Activated T-cell treated with anti-CD3 and anti-CD28 coated beads for 48 hours (primary cell): ENCODE measurements at regions not wholly inside any gene's neighbourhood (a gene's known extent, or its start where the extent isn't known, plus 50 kb on each side); places are given as distances from the start of the nearest gene placed in this dataset.
"Not testable (repeated sequence)": the region's sequence is repeated elsewhere in the genome, so short reads cannot be mapped to it uniquely, and the experiment has no call there.

ENCODE experiments used
- DNase-seq: peaks from one replicate; pipeline ENCODE4 v3.0.0-alpha.2; 2020; ENCODE audit warnings: low read depth

- no peak for DNase-seq
Measured at GRCh38 chr5:57884346-57885102, 401.9 kb upstream of the ACTBL2 start.

GRCh38 chr5:57880216-57880615 is 397.6 kb upstream of the ACTBL2 start:
- no peak for DNase-seq

- DNase-seq: no peak
Measured at GRCh38 chr5:57878301-57878722, 395.7 kb upstream of the ACTBL2 start.

GRCh38 chr5:57871496-57871895 is 388.9 kb upstream of the ACTBL2 start:
- no peak for DNase-seq

GRCh38 chr5:57870267-57870666 is 387.7 kb upstream of the ACTBL2 start:
- DNase-seq: not testable (repeated sequence)

GRCh38 chr5:57863661-57864060 is 381.1 kb upstream of the ACTBL2 start:
- DNase-seq: no peak

GRCh38 chr5:57862942-57863341 is 380.3 kb upstream of the ACTBL2 start:
- no peak for DNase-seq

GRCh38 chr5:57862471-57862911 is 379.9 kb upstream of the ACTBL2 start:
- no peak for DNase-seq

- DNase-seq: no peak
Measured at GRCh38 chr5:57859626-57860025, 377.0 kb upstream of the ACTBL2 start.

- DNase-seq: no peak
Measured at GRCh38 chr5:57858905-57859304, 376.3 kb upstream of the ACTBL2 start.

GRCh38 chr5:57857696-57858095 is 375.1 kb upstream of the ACTBL2 start:
- no peak for DNase-seq

- no peak for DNase-seq
Measured at GRCh38 chr5:57855831-57856230, 373.2 kb upstream of the ACTBL2 start.

- DNase-seq: no peak
Measured at GRCh38 chr5:57853929-57854697, 371.5 kb upstream of the ACTBL2 start.

GRCh38 chr5:57850109-57850508 is 367.5 kb upstream of the ACTBL2 start:
- DNase-seq: no peak

- no peak for DNase-seq
Measured at GRCh38 chr5:57845025-57845424, 362.4 kb upstream of the ACTBL2 start.

GRCh38 chr5:57844410-57844809 is 361.8 kb upstream of the ACTBL2 start:
- no peak for DNase-seq

- no peak for DNase-seq
Measured at GRCh38 chr5:57843059-57843367, 360.4 kb upstream of the ACTBL2 start.

- DNase-seq: no peak
Measured at GRCh38 chr5:57842364-57843058, 359.9 kb upstream of the ACTBL2 start.

- DNase-seq: no peak
Measured at GRCh38 chr5:57841676-57842363, 359.2 kb upstream of the ACTBL2 start.

GRCh38 chr5:57839437-57840079 is 356.9 kb upstream of the ACTBL2 start:
- no peak for DNase-seq

GRCh38 chr5:57839025-57839424 is 356.4 kb upstream of the ACTBL2 start:
- no peak for DNase-seq

GRCh38 chr5:57836921-57837320 is 354.3 kb upstream of the ACTBL2 start:
- DNase-seq: no peak
